Panc1 (cell line): ENCODE measurements at regions not wholly inside any gene's neighbourhood (a gene's known extent, or its start where the extent isn't known, plus 50 kb on each side); places are given as distances from the start of the nearest gene placed in this dataset.

Experiments used
- ATAC-seq: fragments of 200-7000 bp; cut with Tn5 transposase; 2 replicates; pipeline ENCODE4 v1.9.1; 2020; ENCODE audit warnings: mild to moderate bottlenecking, moderate library complexity
- BruUV-seq: library from RNA; stranded (reverse); fragments of 400-500 nt; replicated peaks from 2 replicates; lab custom pipeline; 2021; lab: Mats Ljungman, UMichigan
- CTCF ChIA-PET: fragments of 300-600 bp; sonication (Branson Sonifier 250); formaldehyde crosslinking; loops from one replicate; lab custom pipeline; 2022; ENCODE audit warnings: antibody characterized with exemption; lab: Charles Lee
- POLR2A ChIA-PET: fragments of 300-600 bp; sonication (Branson Sonifier 250); formaldehyde crosslinking; loops from one replicate; lab custom pipeline; 2022; ENCODE audit warnings: antibody characterized with exemption; lab: Charles Lee
- DNase-seq: peaks from one replicate; pipeline ENCODE4 v3.0.0-alpha.2; 2010; ENCODE audit warnings: low read depth, low spot score
- H3K27ac ChIP-seq: 2 replicates; pipeline ENCODE4 v1.5.1; 2011; ENCODE audit warnings: mild to moderate bottlenecking, low read length, inconsistent platforms
- H3K27me3 ChIP-seq: fragments of 200-500 bp; sonication (Bioruptor generic); 2 replicates; pipeline ENCODE4 v1.6.0; 2014; ENCODE audit warnings: low read length, inconsistent platforms; ENCODE audit not compliant: control insufficient read depth, insufficient read depth
- H3K36me3 ChIP-seq: fragments of 200-500 bp; sonication (Bioruptor generic); 2 replicates; pipeline ENCODE4 v1.5.1; 2014; ENCODE audit warnings: inconsistent platforms, mild to moderate bottlenecking, low read length, moderate library complexity; ENCODE audit not compliant: control insufficient read depth, insufficient read depth
- H3K4me1 ChIP-seq: 2 replicates; pipeline ENCODE4 v1.5.1; 2011; ENCODE audit warnings: inconsistent platforms, mild to moderate bottlenecking, low read length, moderate library complexity; ENCODE audit not compliant: control insufficient read depth, insufficient read depth
- H3K4me3 ChIP-seq, 2 experiments: 2 replicates each; pipeline ENCODE4 v1.5.1; 2011 to 2012; ENCODE audit warnings: low read depth in 2 of 2, low read length in 2 of 2, mild to moderate bottlenecking in 2 of 2, inconsistent platforms in 1 of 2, moderate library complexity in 1 of 2
- H3K9me3 ChIP-seq: fragments of 200-500 bp; sonication (Bioruptor generic); 2 replicates; pipeline ENCODE4 v1.5.1; 2014; ENCODE audit warnings: low read depth, mild to moderate bottlenecking, inconsistent platforms, low read length, moderate library complexity; ENCODE audit not compliant: control insufficient read depth, insufficient read depth
- CTCF ChIP-seq: fragments of 450-650 bp; IDR thresholded peaks from 2 replicates; pipeline ENCODE4 v1.5.1; 2017; ENCODE audit warnings: mild to moderate bottlenecking
- POLR2AphosphoS5 ChIP-seq: IDR thresholded peaks from 2 replicates; pipeline ENCODE4 v1.6.1; 2012; ENCODE audit warnings: mild to moderate bottlenecking, low read depth, low read length, moderate library complexity
- REST ChIP-seq, 2 experiments: IDR thresholded peaks; 2 replicates each; pipeline ENCODE4 v1.6.1; 2011 to 2012; ENCODE audit warnings: low read depth in 2 of 2, control low read depth in 1 of 2, low read length in 1 of 2, mild to moderate bottlenecking in 1 of 2, moderate library complexity in 1 of 2; ENCODE audit not compliant: insufficient read depth in 1 of 2
- SIN3A ChIP-seq: IDR thresholded peaks from 2 replicates; pipeline ENCODE4 v1.6.1; 2012; ENCODE audit warnings: low read depth, mild to moderate bottlenecking, low read length, moderate library complexity, borderline replicate concordance; ENCODE audit not compliant: insufficient read depth
- TCF7L2 ChIP-seq: IDR thresholded peaks from 2 replicates; pipeline ENCODE4 v1.6.1; 2011; ENCODE audit warnings: mild to moderate bottlenecking, low read depth, low read length, inconsistent platforms
- in situ Hi-C: cut with HindIII; loops from 2 replicates; pipeline ENCODE4 v1.10.0; 2016; ENCODE audit warnings: low sequenced_read_pairs, low pct_unique_long_range_greater_than_20kb
- intact Hi-C: fragments of 100-400 bp; cut with micrococcal nuclease; formaldehyde crosslinking; loops from one replicate; pipeline ENCODE4 v1.10.0; 2022; ENCODE audit not compliant: unreplicated experiment

- intact Hi-C loops (no loop called here), in situ Hi-C loops (no loop called here)
- BruUV-seq, result no TSS peak
- Histone ChIP-seq H3K27me3 (no peaks in the 10 kb centered on the region), H3K36me3 (no peaks in the 10 kb centered on the region), H3K27ac (no peak overlapping the region), H3K4me1 (no peaks in the 10 kb centered on the region), H3K4me3 (no peak overlapping the region), H3K9me3 (no peaks in the 10 kb centered on the region)
- no peak for DNase-seq
- ChIA-PET POLR2A (no interaction called here), CTCF (no interaction called here)
- TF ChIP-seq TCF7L2, result no peak
- TF ChIP-seq POLR2AphosphoS5, result no peak
- TF ChIP-seq CTCF, result no peak
- TF ChIP-seq REST (IDR thresholded peaks at IDR 0.05; ENCODE audit: insufficient read depth in 1 of 2, low read depth in 2 of 2, low read length in 1 of 2), result no peak
- TF ChIP-seq SIN3A, result no peak
- ATAC-seq, result no peak
Observed at GRCh38 chr9:108579757-108580439, 275.9 kb downstream of the ACTL7B start.

GRCh38 chr9:108575276-108575675 is 280.5 kb downstream of the ACTL7B start:
- Histone ChIP-seq H3K36me3 (no peaks in the 10 kb centered on the region), H3K27me3 (no peaks in the 10 kb centered on the region), H3K4me3 (no peak overlapping the region), H3K27ac (no peak overlapping the region), H3K9me3 (no peaks in the 10 kb centered on the region), H3K4me1 (no peaks in the 10 kb centered on the region)
- intact Hi-C loops, result no loop called here
- no peak for DNase-seq
- no peak for ATAC-seq
- CTCF ChIA-PET, result no interaction called here
- TF ChIP-seq CTCF, result no peak
- no peak for TF ChIP-seq REST (IDR thresholded peaks at IDR 0.05; ENCODE audit: insufficient read depth in 1 of 2, low read depth in 2 of 2, low read length in 1 of 2)
- no peak for TF ChIP-seq SIN3A
- no peak for TF ChIP-seq TCF7L2
- TF ChIP-seq POLR2AphosphoS5, result no peak
- in situ Hi-C loops, result no loop called here
- no TSS peak for BruUV-seq
- POLR2A ChIA-PET, result no interaction called here
